ENCODE measurements at regions not wholly inside any gene's neighbourhood (a gene's known extent, or its start where the extent isn't known, plus 50 kb on each side); places are given as distances from the start of the nearest gene placed in this dataset.

- DNase-seq (ENCODE audit: low read depth in 2 of 2): no peak
Measured at GRCh38 chr22:49095366-49095765, 732.3 kb downstream of the BRD1 start.

- DNase-seq (ENCODE audit: low read depth in 2 of 2): no peak
Measured at GRCh38 chr22:49094858-49095257, 732.8 kb downstream of the BRD1 start.

- no peak for DNase-seq (ENCODE audit: low read depth in 2 of 2)
Measured at GRCh38 chr22:49094151-49094550, 733.5 kb downstream of the BRD1 start.

- DNase-seq (ENCODE audit: low read depth in 2 of 2): no peak
Measured at GRCh38 chr22:49093192-49093880, 734.3 kb downstream of the BRD1 start.

GRCh38 chr22:49092716-49093115, 735.0 kb downstream of the BRD1 start:
- no peak for DNase-seq (ENCODE audit: low read depth in 2 of 2)

- no peak for DNase-seq (ENCODE audit: low read depth in 2 of 2)
Measured at GRCh38 chr22:49091917-49092545, 735.6 kb downstream of the BRD1 start.

GRCh38 chr22:49091451-49091850, 736.2 kb downstream of the BRD1 start:
- DNase-seq (ENCODE audit: low read depth in 2 of 2): no peak

GRCh38 chr22:49090853-49091135, 736.9 kb downstream of the BRD1 start:
- no peak for DNase-seq (ENCODE audit: low read depth in 2 of 2)

GRCh38 chr22:49090061-49090852, 737.4 kb downstream of the BRD1 start:
- no peak for DNase-seq (ENCODE audit: low read depth in 2 of 2)

- no peak for DNase-seq (ENCODE audit: low read depth in 2 of 2)
Measured at GRCh38 chr22:49088801-49089791, 738.6 kb downstream of the BRD1 start.

- DNase-seq (ENCODE audit: low read depth in 2 of 2): no peak
Measured at GRCh38 chr22:49087716-49088601, 739.7 kb downstream of the BRD1 start.

GRCh38 chr22:49087198-49087597, 740.5 kb downstream of the BRD1 start:
- no peak for DNase-seq (ENCODE audit: low read depth in 2 of 2)

GRCh38 chr22:49086606-49087157, 741.0 kb downstream of the BRD1 start:
- DNase-seq (ENCODE audit: low read depth in 2 of 2): no peak

GRCh38 chr22:49086181-49086580, 741.5 kb downstream of the BRD1 start:
- DNase-seq (ENCODE audit: low read depth in 2 of 2): no peak

- no peak for DNase-seq (ENCODE audit: low read depth in 2 of 2)
Measured at GRCh38 chr22:49084206-49084605, 743.5 kb downstream of the BRD1 start.

- DNase-seq (ENCODE audit: low read depth in 2 of 2): no peak
Measured at GRCh38 chr22:49083607-49084006, 744.1 kb downstream of the BRD1 start.

- DNase-seq (ENCODE audit: low read depth in 2 of 2): no peak
Measured at GRCh38 chr22:49082451-49082850, 745.2 kb downstream of the BRD1 start.

GRCh38 chr22:49081926-49082325, 745.7 kb downstream of the BRD1 start:
- DNase-seq (ENCODE audit: low read depth in 2 of 2): no peak

GRCh38 chr22:49081261-49081666, 746.4 kb downstream of the BRD1 start:
- no peak for DNase-seq (ENCODE audit: low read depth in 2 of 2)

GRCh38 chr22:49080631-49081030, 747.0 kb downstream of the BRD1 start:
- DNase-seq (ENCODE audit: low read depth in 2 of 2): no peak
